Stimulated activated memory B cell treated with anti-CD40 and anti-IgM and Interleukin-4, amounts not matched to agents 10 μg/mL and 1 μg/mL and 100 μg/mL, for 72 hours (primary cell): ENCODE measurements at regions not wholly inside any gene's neighbourhood (a gene's known extent, or its start where the extent isn't known, plus 50 kb on each side); places are given as distances from the start of the nearest gene placed in this dataset.

Experiments
- ATAC-seq: fragments of 150-1000 bp; cut with Tn5 transposase; 2 replicates; pipeline ENCODE4 v1.10.0; 2021
- H3K27ac Mint-ChIP-seq: one replicate; pipeline ENCODE4 v1.8.0; 2022; ENCODE audit warnings: mild to moderate bottlenecking, mixed read lengths
- H3K27me3 Mint-ChIP-seq: one replicate; pipeline ENCODE4 v1.8.0; 2022; ENCODE audit warnings: mixed read lengths
- H3K36me3 Mint-ChIP-seq: one replicate; pipeline ENCODE4 v1.8.0; 2022; ENCODE audit warnings: mixed read lengths
- H3K4me1 Mint-ChIP-seq: one replicate; pipeline ENCODE4 v1.8.0; 2022; ENCODE audit warnings: mixed read lengths
- H3K4me3 Mint-ChIP-seq: one replicate; pipeline ENCODE4 v1.8.0; 2022; ENCODE audit warnings: mild to moderate bottlenecking, moderate library complexity, mixed read lengths
- H3K9me3 Mint-ChIP-seq: one replicate; pipeline ENCODE4 v1.8.0; 2022; ENCODE audit warnings: mixed read lengths

DNA sequence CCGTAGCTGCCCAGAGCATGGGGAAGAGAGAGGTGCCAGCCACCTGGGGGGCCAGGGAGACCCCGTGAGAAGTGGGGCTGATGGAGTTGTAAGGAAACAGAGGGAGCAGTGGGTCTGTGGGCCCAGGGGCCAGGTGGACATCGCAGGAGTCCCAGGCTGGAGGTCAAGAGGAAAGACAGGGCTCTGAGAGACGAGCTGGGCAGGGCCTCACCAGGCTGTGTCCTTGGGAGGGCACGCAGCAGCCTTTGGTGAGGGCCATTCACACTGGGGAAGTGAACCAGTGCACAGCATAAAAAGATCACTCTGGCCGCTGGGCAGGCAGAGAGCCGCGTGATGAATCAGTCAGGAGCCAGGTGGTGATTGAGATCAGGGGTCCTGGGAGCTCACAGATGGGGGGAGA lies 73.9 kb upstream of the FOXQ1 start:
- no peaks in the 10 kb centered on the region for H3K9me3 Mint-ChIP-seq
- H3K27ac Mint-ChIP-seq, result no peak overlapping the region
- H3K27me3 Mint-ChIP-seq, result peaks cover 18% of the 10 kb centered on the region
- H3K4me1 Mint-ChIP-seq, result no peaks in the 10 kb centered on the region
- no peak overlapping the region for H3K4me3 Mint-ChIP-seq
- H3K36me3 Mint-ChIP-seq, result no peaks in the 10 kb centered on the region
- no peak for ATAC-seq

DNA sequence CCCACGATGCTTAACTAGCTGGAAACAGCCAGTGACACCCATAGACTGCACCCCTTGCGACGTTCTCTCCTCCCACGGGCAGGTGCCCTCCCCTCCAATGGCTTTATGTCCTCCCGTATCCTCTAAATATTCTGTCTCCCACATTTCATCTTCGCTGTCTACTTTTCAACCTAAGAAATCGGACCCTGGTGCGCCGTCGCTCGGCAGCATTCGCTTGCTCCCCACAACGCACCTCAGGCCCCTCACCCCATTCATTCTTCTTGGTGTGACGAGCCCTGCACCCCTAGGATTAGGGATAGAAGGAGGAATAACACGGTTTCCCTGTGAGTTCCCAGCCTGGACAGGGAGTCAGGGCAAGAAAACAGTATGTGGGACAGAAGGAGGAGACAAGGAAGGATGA lies 74.3 kb upstream of the FOXQ1 start:
- Mint-ChIP-seq H3K4me3 (no peak overlapping the region), H3K36me3 (no peaks in the 10 kb centered on the region), H3K9me3 (no peaks in the 10 kb centered on the region), H3K27me3 (peaks cover 18% of the 10 kb centered on the region), H3K27ac (no peak overlapping the region), H3K4me1 (no peaks in the 10 kb centered on the region)
- ATAC-seq, result no peak

DNA sequence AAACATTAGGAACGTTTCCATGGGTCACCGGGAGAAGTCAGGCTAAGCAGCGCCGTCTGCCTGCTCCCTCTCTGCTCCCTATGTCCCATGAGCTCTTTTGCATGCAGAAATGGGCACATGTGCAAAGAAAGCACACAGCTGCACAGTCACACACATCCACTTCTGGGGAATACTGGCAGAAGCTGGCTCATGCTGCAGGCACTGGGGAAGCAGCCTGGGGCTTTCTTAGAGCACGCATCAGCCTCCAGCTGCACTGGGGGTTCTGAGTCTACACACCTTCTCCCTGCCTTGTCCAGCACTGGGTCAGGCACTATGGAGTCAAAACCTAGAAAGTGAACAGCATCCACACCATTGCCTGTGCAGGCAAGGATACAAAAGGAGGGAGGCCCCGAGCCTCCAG lies 76.1 kb upstream of the FOXQ1 start:
- ATAC-seq, result no peak
- Mint-ChIP-seq H3K27ac (no peak overlapping the region), H3K4me1 (no peaks in the 10 kb centered on the region), H3K36me3 (no peaks in the 10 kb centered on the region), H3K27me3 (peaks cover 18% of the 10 kb centered on the region), H3K9me3 (no peaks in the 10 kb centered on the region), H3K4me3 (no peak overlapping the region)

DNA sequence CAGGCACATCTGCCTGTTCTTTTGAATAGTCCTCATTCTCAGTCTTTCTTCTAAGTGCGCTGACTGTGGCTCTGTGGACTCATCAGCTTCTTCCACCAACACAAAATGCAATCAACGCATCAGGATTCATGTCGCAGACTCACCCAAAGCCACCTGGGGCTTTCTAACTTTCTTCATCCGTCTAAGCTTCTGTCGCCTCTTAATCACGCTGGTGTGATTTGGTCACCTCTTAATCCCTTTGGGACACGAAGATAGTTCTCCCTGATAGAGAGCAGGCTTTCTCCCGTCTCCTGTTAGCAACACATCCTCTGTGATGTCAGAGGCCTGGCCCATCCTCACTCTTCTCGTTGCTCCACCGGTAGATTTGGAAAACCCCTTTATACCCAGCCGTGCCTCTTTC lies 78.0 kb upstream of the FOXQ1 start:
- Mint-ChIP-seq H3K27ac (no peak overlapping the region), H3K9me3 (no peaks in the 10 kb centered on the region), H3K4me3 (no peak overlapping the region), H3K36me3 (no peaks in the 10 kb centered on the region), H3K27me3 (peaks cover 27% of the 10 kb centered on the region), H3K4me1 (no peaks in the 10 kb centered on the region)
- no peak for ATAC-seq

DNA sequence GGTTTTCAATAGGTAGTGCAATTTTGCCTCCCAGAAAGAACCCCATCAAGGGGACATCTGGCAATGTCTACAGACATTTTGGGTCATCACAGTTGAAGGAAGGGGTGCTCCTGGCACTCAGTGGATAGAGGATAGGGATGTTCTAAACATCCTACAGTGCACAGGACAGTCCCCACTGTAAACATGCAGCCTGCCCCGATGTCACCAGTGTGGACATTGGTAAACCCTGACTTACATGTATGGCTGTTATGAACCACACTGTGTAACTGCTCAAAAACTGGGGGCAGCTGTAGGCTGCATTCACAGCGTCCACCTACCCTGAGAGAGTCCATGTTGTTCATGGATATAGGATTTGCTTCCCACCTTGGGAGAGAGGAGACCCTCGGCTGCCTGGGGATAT lies 79.3 kb upstream of the FOXQ1 start:
- H3K4me3 Mint-ChIP-seq, result no peak overlapping the region

DNA sequence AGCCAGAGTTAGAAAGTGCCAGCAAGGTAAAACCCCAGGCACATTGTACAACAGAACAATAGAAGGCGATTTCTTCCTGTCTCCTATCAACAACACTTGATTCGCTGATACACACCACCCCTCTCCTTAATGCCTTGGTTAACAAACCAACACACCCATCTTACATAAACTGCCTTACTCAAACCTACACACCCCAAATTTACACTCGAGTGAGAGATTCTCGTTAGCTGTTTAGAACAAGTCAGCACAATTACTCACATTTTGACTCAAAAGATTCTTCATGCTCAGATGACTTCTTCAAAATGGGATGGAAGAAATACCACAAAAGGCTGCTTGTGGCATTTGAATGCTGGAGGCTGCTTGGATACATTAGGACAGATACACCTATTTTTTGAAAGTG lies 80.0 kb upstream of the FOXQ1 start:
- Mint-ChIP-seq H3K9me3 (no peaks in the 10 kb centered on the region), H3K27ac (no peak overlapping the region)

More for the DNA sequence above, 79.3 kb upstream of the FOXQ1 start:
- H3K27ac Mint-ChIP-seq, result no peak overlapping the region
- H3K27me3 Mint-ChIP-seq, result peaks cover 18% of the 10 kb centered on the region
- no peak for ATAC-seq
- H3K9me3 Mint-ChIP-seq, result no peaks in the 10 kb centered on the region
- H3K36me3 Mint-ChIP-seq, result no peaks in the 10 kb centered on the region
- no peaks in the 10 kb centered on the region for H3K4me1 Mint-ChIP-seq

DNA sequence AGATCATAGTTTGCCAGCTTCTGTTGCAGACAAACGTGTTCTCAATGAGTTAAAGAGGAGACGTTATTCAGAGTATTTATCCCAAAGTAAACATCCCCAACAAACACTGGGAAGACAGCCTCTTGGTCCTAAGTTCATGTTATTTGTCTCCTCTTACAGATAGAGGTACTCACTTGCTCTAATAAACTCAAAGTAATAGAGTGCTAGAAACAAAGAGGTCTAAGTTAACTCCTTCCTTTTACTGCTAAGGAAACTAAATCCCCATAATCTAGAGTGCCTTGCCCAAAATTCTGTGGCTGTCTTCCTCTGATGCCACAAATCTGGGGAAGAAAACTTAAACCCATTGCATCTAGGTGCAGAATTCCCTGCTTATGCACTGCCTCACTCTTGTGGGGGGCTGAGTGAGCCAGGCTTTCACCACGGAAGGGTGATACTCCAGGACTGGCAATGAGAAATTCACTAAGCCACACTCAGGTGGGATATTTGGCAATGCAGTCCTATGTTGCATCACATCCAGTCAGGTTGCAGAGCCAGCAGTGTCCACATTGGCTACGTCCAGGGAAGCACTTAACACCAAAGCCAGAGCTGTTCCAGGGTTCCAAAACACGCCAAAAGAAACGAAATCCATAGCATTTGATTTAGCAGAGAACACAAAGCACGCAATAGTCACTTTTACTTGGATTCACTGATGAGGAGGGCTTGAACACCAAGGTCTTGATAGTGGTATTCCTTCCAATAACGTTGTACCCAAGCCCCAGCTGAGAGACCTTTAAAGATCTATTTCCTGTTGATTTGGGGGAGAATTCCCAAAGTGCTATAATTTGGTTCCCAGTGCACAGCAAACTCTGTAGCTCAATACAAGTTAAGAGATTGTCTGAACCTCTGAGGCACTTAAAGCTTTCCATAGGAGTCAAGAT lies 81.0 kb upstream of the FOXQ1 start:
- Mint-ChIP-seq H3K4me1 (no peaks in the 10 kb centered on the region), H3K9me3 (no peaks in the 10 kb centered on the region), H3K4me3 (no peak overlapping the region), H3K27me3 (peaks cover 26% of the 10 kb centered on the region), H3K36me3 (no peaks in the 10 kb centered on the region), H3K27ac (no peak overlapping the region)
- ATAC-seq, result no peak

More for the DNA sequence above, 80.0 kb upstream of the FOXQ1 start:
- Mint-ChIP-seq H3K27me3 (peaks cover 16% of the 10 kb centered on the region), H3K4me1 (no peaks in the 10 kb centered on the region), H3K4me3 (no peak overlapping the region), H3K36me3 (no peaks in the 10 kb centered on the region)
- ATAC-seq, result no peak

DNA sequence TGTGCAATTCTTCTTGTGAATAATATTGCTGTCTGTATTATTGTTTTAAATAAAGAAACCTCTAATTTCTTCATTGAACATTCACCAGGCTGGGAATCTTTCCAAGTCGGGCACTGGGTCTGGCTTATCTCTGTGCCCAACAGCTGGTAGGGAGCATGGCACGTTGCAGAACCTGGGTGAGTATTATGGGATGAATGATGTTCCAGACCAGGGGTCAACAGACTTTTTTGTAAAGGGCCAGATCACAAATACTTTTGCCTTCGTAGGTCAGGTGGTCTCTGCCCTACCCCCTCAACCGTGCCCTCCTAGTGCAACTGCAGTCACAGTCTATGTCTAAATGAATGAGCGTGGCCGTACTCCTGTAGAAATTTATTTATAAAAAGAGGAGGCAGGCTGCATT lies 81.6 kb upstream of the FOXQ1 start:
- Mint-ChIP-seq H3K9me3 (no peaks in the 10 kb centered on the region), H3K4me3 (no peak overlapping the region), H3K36me3 (no peaks in the 10 kb centered on the region), H3K27me3 (peaks cover 28% of the 10 kb centered on the region), H3K4me1 (no peaks in the 10 kb centered on the region), H3K27ac (no peak overlapping the region)
- ATAC-seq, result no peak

DNA sequence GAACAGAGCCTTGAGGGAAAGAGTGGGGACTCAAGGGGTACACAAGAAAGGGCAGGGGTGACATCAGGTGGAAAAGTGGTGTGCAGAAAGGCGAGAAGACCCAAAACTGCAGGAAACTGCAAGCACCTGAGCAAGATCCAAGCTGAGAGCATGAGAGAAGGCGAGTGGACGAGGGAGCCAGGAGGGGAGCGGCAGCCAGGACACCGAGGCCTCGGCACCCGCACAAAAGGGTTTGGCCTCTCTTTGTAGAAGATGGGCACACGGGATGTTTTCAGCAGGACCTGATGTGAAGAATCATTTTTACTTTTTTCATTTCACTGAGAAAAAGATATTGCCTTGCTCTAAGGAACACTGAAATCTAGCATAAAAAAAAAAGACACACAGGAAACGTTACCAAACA lies 82.1 kb upstream of the FOXQ1 start:
- Mint-ChIP-seq H3K4me3 (no peak overlapping the region), H3K36me3 (no peaks in the 10 kb centered on the region), H3K27me3 (peaks cover 28% of the 10 kb centered on the region), H3K9me3 (no peaks in the 10 kb centered on the region), H3K27ac (no peak overlapping the region), H3K4me1 (no peaks in the 10 kb centered on the region)
- no peak for ATAC-seq

DNA sequence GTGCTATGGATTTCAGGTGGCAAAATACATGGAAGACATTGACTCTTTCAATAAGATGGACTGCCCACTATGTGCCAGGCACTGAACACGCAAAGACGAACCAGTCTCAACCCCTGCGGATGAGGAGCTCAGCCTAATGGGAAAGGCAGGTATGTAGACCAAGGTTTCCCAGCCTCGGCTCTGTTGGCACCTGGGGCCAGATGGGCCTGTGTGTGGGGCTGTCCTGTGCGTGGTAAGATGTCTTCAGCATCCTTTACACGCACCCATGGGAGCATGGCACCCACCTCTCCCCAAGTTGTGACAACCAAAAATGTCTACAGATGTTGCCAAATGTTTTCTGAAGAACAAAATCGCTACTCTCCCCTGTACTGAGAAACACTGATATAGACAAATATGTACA lies 82.6 kb upstream of the FOXQ1 start:
- Mint-ChIP-seq H3K4me3 (no peak overlapping the region), H3K9me3 (peaks cover under 1% of the 10 kb centered on the region), H3K27me3 (peaks cover 28% of the 10 kb centered on the region), H3K27ac (no peak overlapping the region), H3K4me1 (no peaks in the 10 kb centered on the region), H3K36me3 (no peaks in the 10 kb centered on the region)
- no peak for ATAC-seq

DNA sequence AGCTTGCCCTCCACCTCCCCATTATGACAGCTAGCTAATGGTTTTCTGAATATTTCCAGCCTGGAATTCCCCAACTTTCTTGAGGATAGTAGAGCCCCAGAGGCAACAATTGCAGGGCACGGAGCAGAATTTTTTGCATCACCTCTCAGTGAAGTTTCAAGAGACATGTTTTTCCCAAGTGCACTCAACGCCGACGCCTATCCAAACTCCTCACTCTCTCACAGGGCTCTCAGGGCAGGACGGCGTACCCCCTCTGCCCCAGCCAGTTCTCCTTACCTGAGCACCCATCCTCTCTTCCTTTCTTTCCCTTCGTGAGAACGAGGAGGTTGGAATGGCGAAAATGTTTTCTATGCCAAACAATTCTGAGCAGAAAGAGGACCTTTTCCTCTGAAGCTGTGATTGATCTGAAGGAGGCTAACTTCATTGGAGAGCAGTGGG lies 83.1 kb upstream of the FOXQ1 start:
- Mint-ChIP-seq H3K27ac (no peak overlapping the region), H3K27me3 (peaks cover 28% of the 10 kb centered on the region), H3K4me1 (no peaks in the 10 kb centered on the region), H3K36me3 (no peaks in the 10 kb centered on the region), H3K9me3 (peaks cover 3% of the 10 kb centered on the region), H3K4me3 (no peak overlapping the region)
- ATAC-seq, result no peak

DNA sequence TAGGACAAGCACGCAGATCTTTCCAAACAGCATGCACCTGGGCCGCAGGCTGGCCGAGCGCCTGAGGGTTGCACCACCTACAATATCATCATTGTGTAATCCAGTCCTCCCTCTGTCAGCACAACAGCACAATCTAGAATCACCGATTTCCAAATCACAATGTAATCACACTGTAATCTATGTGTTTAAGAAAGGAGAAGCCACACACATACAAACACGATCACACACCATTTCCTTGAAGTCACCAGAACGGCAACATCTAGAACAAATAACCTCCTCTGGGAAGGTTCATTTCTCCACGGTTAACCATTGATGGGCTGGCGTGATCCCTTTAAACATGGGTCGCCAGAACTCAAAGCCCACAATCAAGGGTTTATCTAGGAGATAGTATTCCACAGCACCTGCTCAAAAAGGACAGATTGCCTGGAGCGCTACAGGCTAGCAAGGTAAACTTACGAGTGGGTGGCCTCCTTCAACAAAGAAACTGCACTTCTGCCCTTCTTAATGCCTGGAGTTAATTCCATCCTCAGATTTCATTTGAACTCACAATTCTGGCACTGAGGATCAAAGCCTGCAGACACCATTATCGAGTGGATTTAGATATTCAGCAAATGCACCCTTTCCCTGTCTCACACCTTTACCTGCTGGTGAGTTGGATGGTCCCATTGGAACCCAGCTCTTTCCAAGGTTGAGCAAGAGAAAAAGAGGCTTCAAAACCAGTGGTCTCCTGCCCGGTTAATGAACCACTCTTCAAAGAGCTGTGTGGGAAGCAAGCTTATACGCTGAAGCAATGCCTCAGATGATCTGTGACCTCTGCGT lies 83.8 kb upstream of the FOXQ1 start:
- peaks cover 3% of the 10 kb centered on the region for H3K9me3 Mint-ChIP-seq
- H3K36me3 Mint-ChIP-seq, result no peaks in the 10 kb centered on the region

DNA sequence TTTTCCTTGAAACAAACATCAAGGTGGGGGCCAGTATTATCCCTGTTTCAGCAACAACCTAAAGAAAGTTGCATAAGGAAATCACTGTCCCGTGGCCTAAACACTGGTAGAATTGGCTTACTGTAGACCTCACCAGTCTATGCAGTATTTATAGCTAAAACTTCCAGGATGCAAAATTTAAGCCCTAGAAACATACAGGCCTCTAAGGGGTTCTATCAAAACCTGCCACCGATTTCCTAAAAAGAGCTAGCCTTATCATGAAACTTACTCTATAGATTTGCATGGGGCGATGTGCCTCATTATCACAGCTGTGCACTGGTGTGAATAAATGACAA lies 84.3 kb upstream of the FOXQ1 start:
- Mint-ChIP-seq H3K36me3 (no peaks in the 10 kb centered on the region), H3K27me3 (peaks cover 28% of the 10 kb centered on the region), H3K27ac (no peak overlapping the region), H3K4me1 (no peaks in the 10 kb centered on the region), H3K9me3 (peaks cover 3% of the 10 kb centered on the region), H3K4me3 (no peak overlapping the region)
- ATAC-seq, result no peak

More for the DNA sequence above, 83.8 kb upstream of the FOXQ1 start:
- H3K4me3 Mint-ChIP-seq, result no peak overlapping the region
- H3K27me3 Mint-ChIP-seq, result peaks cover 28% of the 10 kb centered on the region
- no peak for ATAC-seq
- no peaks in the 10 kb centered on the region for H3K4me1 Mint-ChIP-seq
- H3K27ac Mint-ChIP-seq, result no peak overlapping the region

DNA sequence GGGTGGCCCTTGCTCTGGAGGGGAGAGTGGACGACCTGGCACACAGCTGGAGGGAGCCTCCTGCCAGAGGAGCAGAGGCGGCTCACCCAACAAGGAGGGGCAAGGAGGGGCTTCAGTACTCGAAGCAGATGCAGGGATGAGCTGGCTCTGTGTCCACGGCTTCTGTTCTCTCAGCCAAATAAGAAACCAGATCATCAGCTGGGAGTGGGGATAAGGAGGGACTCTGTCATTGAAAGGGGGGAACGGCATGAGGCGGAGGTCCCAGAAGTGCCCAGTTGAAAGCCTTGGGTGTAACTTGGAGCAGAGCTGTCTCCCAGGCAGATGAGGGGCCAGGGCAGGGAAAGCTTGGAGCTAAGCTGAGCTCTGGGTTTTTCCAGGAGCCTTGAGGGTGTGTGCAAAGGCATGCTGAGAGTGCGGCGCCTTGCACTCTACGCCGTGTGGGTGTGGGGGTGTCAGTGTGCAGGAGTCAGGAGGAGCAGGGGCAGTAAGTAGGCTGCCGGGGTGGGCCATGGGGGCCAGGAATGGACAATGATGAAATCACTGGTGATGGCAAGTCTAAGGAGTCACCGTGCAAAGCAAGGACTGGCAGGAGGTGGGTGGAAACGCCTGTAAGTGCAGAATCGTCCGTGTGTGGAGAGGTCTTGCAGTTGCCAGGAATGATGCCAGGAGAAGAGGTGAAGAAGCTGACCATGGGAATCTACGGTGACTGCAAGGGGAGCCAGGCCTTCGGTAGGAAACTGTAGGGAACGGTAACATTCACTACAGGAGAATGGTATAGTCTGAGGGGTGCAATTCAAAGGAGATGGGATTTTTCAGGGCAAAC lies 85.4 kb upstream of the FOXQ1 start:
- H3K36me3 Mint-ChIP-seq, result no peaks in the 10 kb centered on the region
- H3K27ac Mint-ChIP-seq, result no peak overlapping the region
- ATAC-seq, result no peak
- no peak overlapping the region for H3K4me3 Mint-ChIP-seq
- peaks cover 28% of the 10 kb centered on the region for H3K27me3 Mint-ChIP-seq
- peaks cover 3% of the 10 kb centered on the region for H3K9me3 Mint-ChIP-seq
- no peaks in the 10 kb centered on the region for H3K4me1 Mint-ChIP-seq

DNA sequence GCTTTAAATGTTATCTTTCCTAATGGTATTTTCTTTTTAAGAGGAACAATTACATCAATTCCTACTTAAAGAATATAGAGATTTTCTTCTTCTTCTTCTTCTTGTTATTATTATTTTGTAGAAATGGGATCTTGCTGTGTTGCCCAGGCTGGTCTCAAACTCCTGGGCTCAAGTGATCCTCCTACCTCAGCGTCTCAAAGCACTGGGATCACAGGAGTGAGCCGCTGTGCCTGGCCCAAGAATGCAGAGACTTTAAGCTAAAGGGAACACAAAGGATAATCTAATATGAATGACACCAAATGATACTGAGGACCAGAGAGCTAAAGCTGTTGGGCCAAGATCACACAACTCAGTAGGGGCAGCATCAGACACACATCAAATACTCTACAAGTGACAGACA lies 87.4 kb upstream of the FOXQ1 start:
- H3K27ac Mint-ChIP-seq, result no peak overlapping the region

More for the DNA sequence above, 87.4 kb upstream of the FOXQ1 start:
- no peaks in the 10 kb centered on the region for H3K4me1 Mint-ChIP-seq
- ATAC-seq, result no peak
- H3K36me3 Mint-ChIP-seq, result no peaks in the 10 kb centered on the region
- peaks cover 3% of the 10 kb centered on the region for H3K9me3 Mint-ChIP-seq
- peaks cover 22% of the 10 kb centered on the region for H3K27me3 Mint-ChIP-seq
- H3K4me3 Mint-ChIP-seq, result no peak overlapping the region
